ENCODE measurements at regions not wholly inside any gene's neighbourhood (a gene's known extent, or its start where the extent isn't known, plus 50 kb on each side); places are given as distances from the start of the nearest gene placed in this dataset.

GRCh38 chr5:36402512-36402906 lies 100.8 kb upstream of the RANBP3L start:
- FAIRE-seq = no peak

GRCh38 chr5:36403632-36404311 lies 102.1 kb upstream of the RANBP3L start:
- TF ChIP-seq FOSB (CRISPR knock-in tag; IDR thresholded peaks at IDR 0.05) (no peak), EHMT2 (IDR thresholded peaks at IDR 0.05; ENCODE audit: low read depth) (no peak), NR3C1 (IDR thresholded peaks at IDR 0.05) (no peak), HMGXB4 (CRISPR knock-in tag; IDR thresholded peaks at IDR 0.05; ENCODE audit: borderline replicate concordance) (no peak), JUNB (IDR thresholded peaks at IDR 0.05) (no peak), TFCP2L1 (CRISPR knock-in tag; IDR thresholded peaks at IDR 0.05) (no peak), CHD4 (IDR thresholded peaks at IDR 0.05; ENCODE audit: borderline replicate concordance) (no peak), RNF2 (IDR thresholded peaks at IDR 0.05; ENCODE audit: borderline replicate concordance, low read depth) (no peak), TP53 (CRISPR knock-in tag; IDR thresholded peaks at IDR 0.05) (no peak), NFE2L2 (conservative IDR thresholded peaks at IDR 0.05; ENCODE audit: low read length) (no peak)
- TF ChIP-seq, protein P1, sequence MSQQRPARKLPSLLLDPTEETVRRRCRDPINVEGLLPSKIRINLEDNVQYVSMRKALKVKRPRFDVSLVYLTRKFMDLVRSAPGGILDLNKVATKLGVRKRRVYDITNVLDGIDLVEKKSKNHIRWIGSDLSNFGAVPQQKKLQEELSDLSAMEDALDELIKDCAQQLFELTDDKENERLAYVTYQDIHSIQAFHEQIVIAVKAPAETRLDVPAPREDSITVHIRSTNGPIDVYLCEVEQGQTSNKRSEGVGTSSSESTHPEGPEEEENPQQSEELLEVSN (IDR thresholded peaks at IDR 0.05; ENCODE audit: borderline replicate concordance, low read depth) = no peak
- ChIA-PET POLR2A (no interaction called here), CTCF (interaction anchor here (0.6 to 2.1 kb wide), 2 partner anchors 12 to 39 kb away, joined by 3 to 9 read pairs; no protein-coding TSS in a partner anchor)
- H3K4me1 ChIP-seq = no peaks in the 10 kb centered on the region
- ATAC-seq (no peak), FAIRE-seq (no peak), DNase-seq (ENCODE audit: low read depth in 1 of 2, low spot score in 1 of 2) (no peak)
- no peak overlapping the region for H3K4me3 ChIP-seq
- H3K4me2 ChIP-seq = no peak overlapping the region
- no peak overlapping the region for H3K27ac ChIP-seq
- 55% methylated on average over 5 of the region's 5 CpGs for WGBS (ENCODE audit: missing lambda C conversion rate)
- no peaks in the 10 kb centered on the region for H3K9me3 ChIP-seq

More at GRCh38 chr5:36402512-36402906, 100.8 kb upstream of the RANBP3L start:
- no peak overlapping the region for H3K4me2 ChIP-seq
- no peak overlapping the region for H3K27ac ChIP-seq
- ChIA-PET CTCF (interaction anchor here (1.0 kb wide), 1 partner anchor 137 kb away, joined by 4 read pairs; no protein-coding TSS in a partner anchor), POLR2A (no interaction called here)
- H3K4me3 ChIP-seq = no peak overlapping the region
- ATAC-seq (no peak), DNase-seq (ENCODE audit: low read depth in 1 of 2, low spot score in 1 of 2) (no peak)
- 8% methylated on average over 3 of the region's 3 CpGs for WGBS (ENCODE audit: missing lambda C conversion rate)
- TF ChIP-seq TFCP2L1 (CRISPR knock-in tag; IDR thresholded peaks at IDR 0.05) (no peak), FOSL2 (IDR thresholded peaks at IDR 0.05) (no peak), FOSL2 (CRISPR knock-in tag; IDR thresholded peaks at IDR 0.05) (no peak), ZC3H11A (IDR thresholded peaks at IDR 0.05) (no peak), RARB (CRISPR knock-in tag; IDR thresholded peaks at IDR 0.05) (no peak)
- TF ChIP-seq, protein P2, sequence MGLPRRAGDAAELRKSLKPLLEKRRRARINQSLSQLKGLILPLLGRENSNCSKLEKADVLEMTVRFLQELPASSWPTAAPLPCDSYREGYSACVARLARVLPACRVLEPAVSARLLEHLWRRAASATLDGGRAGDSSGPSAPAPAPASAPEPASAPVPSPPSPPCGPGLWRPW (IDR thresholded peaks at IDR 0.05) = no peak
- TF ChIP-seq, protein P3, sequence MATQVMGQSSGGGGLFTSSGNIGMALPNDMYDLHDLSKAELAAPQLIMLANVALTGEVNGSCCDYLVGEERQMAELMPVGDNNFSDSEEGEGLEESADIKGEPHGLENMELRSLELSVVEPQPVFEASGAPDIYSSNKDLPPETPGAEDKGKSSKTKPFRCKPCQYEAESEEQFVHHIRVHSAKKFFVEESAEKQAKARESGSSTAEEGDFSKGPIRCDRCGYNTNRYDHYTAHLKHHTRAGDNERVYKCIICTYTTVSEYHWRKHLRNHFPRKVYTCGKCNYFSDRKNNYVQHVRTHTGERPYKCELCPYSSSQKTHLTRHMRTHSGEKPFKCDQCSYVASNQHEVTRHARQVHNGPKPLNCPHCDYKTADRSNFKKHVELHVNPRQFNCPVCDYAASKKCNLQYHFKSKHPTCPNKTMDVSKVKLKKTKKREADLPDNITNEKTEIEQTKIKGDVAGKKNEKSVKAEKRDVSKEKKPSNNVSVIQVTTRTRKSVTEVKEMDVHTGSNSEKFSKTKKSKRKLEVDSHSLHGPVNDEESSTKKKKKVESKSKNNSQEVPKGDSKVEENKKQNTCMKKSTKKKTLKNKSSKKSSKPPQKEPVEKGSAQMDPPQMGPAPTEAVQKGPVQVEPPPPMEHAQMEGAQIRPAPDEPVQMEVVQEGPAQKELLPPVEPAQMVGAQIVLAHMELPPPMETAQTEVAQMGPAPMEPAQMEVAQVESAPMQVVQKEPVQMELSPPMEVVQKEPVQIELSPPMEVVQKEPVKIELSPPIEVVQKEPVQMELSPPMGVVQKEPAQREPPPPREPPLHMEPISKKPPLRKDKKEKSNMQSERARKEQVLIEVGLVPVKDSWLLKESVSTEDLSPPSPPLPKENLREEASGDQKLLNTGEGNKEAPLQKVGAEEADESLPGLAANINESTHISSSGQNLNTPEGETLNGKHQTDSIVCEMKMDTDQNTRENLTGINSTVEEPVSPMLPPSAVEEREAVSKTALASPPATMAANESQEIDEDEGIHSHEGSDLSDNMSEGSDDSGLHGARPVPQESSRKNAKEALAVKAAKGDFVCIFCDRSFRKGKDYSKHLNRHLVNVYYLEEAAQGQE (IDR thresholded peaks at IDR 0.05) = no peak
- H3K4me1 ChIP-seq = no peaks in the 10 kb centered on the region
- H3K9me3 ChIP-seq = no peaks in the 10 kb centered on the region
